NCI-H526 (cell line): ENCODE measurements at regions not wholly inside any gene's neighbourhood (a gene's known extent, or its start where the extent isn't known, plus 50 kb on each side); places are given as distances from the start of the nearest gene placed in this dataset.
"Not testable (repeated sequence)": the region's sequence is repeated elsewhere in the genome, so short reads cannot be mapped to it uniquely, and the experiment has no call there.

Experiments used
- DNase-seq, 2 experiments: peaks; one replicate each; lab custom pipeline; 2025; lab: John Stamatoyannopoulos, UW

- no peak for DNase-seq
Observed at GRCh38 chr16:26791169-26791568, 275.6 kb upstream of the C16orf82 start.

GRCh38 chr16:26795184-26795583 lies 271.5 kb upstream of the C16orf82 start:
- peak in 1 of 2 experiments; percentile 3 for DNase-seq

- no peak for DNase-seq
Observed at GRCh38 chr16:26801628-26802027, 265.1 kb upstream of the C16orf82 start.

- no peak for DNase-seq
Observed at GRCh38 chr16:26802440-26802839, 264.3 kb upstream of the C16orf82 start.

DNA sequence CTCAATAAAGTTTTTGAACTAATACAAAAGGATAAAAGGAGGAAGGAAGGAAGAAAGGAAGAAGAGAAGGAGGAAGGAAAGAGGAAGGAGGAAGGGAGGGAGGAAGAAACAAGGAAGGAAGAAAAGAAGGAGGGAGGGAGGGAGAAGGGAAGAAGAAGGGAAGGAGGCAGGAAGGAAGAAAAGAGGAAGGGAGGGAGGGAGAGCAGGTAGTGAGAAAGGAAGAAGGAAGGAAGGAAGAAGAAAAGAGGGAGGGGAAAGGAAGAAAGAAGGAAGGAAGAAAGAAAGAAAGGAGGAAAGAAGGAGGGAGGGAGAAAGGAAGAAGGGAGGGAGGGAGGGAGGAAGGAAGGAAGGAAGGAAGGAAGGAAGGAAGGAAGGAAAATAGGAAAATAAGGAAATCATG lies 263.8 kb upstream of the C16orf82 start:
- no peak for DNase-seq

DNA sequence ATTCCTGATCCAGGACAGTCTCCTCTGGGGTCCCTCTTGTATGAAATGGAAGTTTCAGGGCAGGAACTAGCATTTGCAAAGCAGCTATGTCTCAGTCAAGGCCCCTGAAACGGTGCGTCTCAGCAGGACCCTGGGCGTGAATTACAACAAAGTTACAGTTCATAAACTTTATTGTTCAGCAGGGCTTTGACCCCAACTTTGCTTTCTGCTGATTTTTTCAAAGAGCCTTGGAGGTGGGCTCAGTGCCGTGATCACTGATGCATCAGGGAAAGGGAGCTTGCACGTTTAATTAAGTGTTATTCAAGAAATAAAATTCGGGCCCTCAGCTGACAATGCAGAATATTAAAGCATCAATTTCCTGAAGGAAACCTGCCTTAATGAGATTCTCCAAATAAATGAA lies 260.1 kb upstream of the C16orf82 start:
- no peak for DNase-seq

DNA sequence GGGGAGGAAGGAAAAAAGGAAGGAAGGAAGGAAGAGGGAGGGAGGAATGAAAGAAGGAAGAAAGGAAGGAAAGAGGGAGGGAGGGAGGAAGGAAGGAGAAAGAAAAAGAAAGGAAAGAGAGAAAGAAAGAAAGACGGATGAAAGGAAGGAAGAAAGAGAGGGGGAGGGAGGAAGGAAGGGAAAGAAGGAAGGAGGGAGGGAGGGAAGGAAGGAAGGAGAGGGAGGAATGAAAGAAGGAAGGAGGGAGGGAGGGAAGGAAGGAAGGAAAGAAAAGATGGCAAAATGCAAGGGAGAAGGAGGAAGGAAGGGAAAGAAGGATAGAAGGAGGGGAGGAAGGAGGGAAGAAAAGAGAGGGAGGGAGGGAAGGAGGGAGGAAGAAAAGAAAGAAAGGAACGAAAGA lies 257.3 kb upstream of the C16orf82 start:
- DNase-seq = no peak

GRCh38 chr16:26816266-26816665 lies 250.5 kb upstream of the C16orf82 start:
- no peak for DNase-seq

GRCh38 chr16:26816885-26817571 lies 249.7 kb upstream of the C16orf82 start:
- DNase-seq = no peak

DNA sequence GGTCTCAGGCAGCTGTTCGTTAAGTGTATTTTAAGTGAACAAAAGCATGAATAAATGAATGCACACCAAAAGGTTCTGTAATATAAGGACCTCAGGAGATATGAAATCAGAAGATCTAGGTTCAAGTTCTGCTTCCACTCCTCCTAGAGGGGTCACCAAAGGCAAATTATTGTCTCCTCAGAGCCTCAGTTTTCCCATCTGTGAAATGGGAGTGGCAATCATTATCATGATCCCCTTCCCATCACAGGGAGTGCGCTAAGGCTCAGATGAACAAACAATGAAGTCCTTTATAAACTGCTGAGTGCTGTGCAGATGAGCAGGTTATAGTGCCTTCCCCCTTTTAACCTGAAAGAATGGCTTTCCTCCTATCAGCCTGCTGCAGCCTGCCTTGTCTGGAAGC lies 248.3 kb upstream of the C16orf82 start:
- DNase-seq = no peak

DNA sequence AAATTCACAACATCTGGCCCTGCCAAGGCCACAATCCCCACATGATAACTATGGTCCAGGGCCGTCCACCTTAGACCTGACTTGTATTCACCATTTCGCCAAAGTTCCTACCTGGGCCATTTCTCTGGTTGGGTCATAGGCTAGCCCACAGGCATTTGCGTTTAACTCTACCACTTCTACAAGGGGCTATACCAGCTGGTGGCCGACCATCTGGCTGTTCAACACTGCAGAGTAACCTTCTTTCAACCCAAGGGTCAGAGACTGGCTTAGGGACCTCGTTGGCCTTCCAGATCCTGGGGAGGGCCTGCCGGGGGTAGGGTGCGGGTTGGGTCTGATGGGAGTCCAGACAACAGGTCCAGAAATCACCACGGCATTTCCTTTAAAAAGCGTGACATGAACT lies 242.3 kb upstream of the C16orf82 start:
- DNase-seq = no peak

- no peak for DNase-seq
Observed at GRCh38 chr16:26826500-26826899, 240.2 kb upstream of the C16orf82 start.

GRCh38 chr16:26827386-26827785 lies 239.3 kb upstream of the C16orf82 start:
- DNase-seq = no peak

- no peak for DNase-seq
Observed at GRCh38 chr16:26830428-26831127, 236.1 kb upstream of the C16orf82 start.

- DNase-seq = not testable (repeated sequence)
Observed at GRCh38 chr16:26836114-26836513, 230.6 kb upstream of the C16orf82 start.

- no peak for DNase-seq
Observed at GRCh38 chr16:26838931-26839330, 227.8 kb upstream of the C16orf82 start.

- no peak for DNase-seq
Observed at GRCh38 chr16:26840691-26841090, 226.0 kb upstream of the C16orf82 start.

DNA sequence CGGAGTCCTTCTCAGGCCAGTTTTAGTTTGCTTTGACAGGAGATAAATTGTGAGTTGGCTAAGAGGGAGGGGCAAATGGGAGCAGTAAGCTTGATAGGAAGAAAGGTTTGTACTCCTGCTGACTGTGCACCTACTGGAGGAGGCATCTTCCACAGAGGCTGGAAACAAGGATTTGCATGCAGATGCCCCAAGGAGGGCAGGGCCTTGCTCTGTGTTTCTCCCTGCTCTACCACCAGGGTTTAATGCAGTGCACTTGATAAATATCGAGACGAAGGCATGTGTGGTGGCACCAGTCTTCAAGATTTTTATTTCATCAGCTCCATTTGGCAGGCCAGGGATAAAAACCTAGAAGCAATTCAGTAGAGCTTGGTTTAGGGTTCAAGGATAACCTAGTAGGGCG lies 210.5 kb upstream of the C16orf82 start:
- DNase-seq = no peak

DNA sequence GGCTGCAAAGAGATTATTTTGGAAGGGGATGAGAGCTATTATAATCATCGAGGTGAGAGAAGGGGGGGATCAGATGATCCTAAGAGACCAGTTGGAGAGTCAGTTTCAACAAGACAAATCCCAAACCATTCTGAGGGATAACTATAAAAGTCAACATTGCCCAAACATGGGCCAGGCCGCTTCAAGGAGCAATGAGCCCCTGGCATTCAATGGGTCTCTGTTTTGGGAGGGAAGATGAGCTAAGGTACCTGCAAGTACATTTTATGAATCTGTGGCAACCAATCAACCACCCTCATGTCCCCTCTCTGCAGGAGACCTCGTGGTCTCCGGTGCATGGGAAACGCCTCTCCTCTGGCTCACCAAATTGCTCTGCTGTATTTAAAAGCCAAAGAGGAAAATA lies 209.9 kb upstream of the C16orf82 start:
- DNase-seq = no peak

GRCh38 chr16:26857371-26857770 lies 209.4 kb upstream of the C16orf82 start:
- DNase-seq = no peak

DNA sequence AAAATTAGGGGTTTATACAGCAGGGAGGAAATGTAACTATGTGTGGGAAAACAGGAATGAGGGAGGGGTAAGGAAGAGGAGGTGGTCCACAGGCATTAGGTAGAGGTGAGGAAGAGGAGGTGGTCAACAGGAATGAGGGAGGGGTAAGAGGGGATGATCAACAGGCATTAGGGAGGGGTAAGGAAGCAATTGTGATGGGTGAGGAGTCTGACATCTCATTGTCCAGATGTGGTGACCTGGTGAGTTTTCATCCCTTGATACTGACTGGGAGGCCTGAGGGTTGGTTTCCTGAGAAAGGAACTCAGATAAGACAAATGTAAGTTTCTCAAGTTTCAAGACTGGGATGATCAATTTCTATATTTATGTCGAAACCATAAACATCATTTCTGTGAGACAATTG lies 206.2 kb upstream of the C16orf82 start:
- no peak for DNase-seq

DNA sequence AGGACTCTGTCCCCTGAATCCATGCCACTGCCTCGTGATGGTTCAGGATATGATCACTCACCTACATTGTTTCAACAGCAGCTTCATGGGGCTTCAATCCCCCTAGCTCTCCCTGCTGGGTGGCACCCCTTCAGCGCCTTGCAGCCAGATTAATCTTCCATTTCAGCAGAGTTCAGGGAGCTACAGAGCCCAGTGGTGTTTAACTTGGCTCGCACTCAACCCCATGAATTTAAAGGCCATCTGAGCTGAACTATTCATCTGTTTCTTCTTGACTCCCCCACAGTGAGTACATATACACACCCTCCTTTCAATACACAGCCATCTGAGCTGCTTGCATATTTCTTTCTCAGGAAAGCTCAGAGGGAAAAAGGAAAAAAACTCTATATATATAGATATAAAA lies 202.8 kb upstream of the C16orf82 start:
- no peak for DNase-seq

DNA sequence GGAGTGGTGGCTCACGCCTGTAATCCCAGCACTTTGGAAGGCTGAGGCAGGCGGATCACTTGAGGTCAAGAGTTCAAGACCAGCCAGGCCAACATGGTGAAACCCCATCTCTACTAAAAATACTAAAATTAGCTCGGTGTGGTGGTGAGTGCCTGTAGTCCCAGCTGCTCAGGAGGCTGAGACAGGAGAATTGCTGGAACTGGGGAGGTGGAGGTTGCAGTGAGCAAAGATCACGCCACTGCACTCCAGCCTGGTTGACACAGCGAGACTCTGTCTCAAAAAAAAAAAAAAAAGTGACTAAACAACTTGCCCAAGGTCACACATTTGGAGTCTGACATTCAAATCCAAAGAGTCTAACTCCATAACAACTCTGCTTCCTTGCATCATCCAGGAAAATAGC lies 192.4 kb upstream of the C16orf82 start:
- DNase-seq = not testable (repeated sequence)

DNA sequence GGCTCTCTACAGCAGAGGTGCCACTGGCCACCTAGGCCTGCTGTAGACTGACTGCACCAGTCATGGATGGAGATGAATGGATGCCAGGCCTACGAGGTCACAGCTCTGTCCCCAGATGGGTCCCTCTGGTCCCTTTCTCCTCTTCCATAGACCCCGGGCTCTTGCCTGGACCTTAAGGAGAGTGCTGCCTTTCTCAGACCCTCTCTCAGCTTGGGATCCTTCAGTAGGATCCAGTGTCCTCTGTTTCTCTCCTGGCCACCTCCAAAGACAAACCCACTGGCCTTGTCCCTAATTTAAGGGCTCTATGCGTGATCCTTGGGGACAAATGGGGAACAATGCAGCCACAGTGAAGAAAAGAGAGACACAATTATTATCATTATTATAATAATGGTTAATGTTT lies 189.3 kb upstream of the C16orf82 start:
- DNase-seq = no peak
